Breast epithelium (tissue), 3 donors: ENCODE measurements at regions not wholly inside any gene's neighbourhood (a gene's known extent, or its start where the extent isn't known, plus 50 kb on each side); places are given as distances from the start of the nearest gene placed in this dataset.

Experiments
- CTCF ChIP-seq, 3 donors: fragments of 450-650 bp; IDR thresholded peaks; one replicate each; pipeline ENCODE4 v1.5.1; 2016 to 2017; ENCODE audit warnings: antibody characterized with exemption in 3 of 3, mild to moderate bottlenecking in 3 of 3, moderate library complexity in 3 of 3
- POLR2A ChIP-seq: fragments of 450-650 bp; IDR thresholded peaks from one replicate; pipeline ENCODE4 v1.6.1; 2016; ENCODE audit warnings: antibody characterized with exemption, mild to moderate bottlenecking, moderate library complexity
- POLR2AphosphoS5 ChIP-seq, 3 donors: sonication (generic); formaldehyde crosslinking; IDR thresholded peaks; one replicate each; pipeline ENCODE4 v1.6.1; 2017; ENCODE audit warnings: antibody characterized with exemption in 3 of 3

DNA sequence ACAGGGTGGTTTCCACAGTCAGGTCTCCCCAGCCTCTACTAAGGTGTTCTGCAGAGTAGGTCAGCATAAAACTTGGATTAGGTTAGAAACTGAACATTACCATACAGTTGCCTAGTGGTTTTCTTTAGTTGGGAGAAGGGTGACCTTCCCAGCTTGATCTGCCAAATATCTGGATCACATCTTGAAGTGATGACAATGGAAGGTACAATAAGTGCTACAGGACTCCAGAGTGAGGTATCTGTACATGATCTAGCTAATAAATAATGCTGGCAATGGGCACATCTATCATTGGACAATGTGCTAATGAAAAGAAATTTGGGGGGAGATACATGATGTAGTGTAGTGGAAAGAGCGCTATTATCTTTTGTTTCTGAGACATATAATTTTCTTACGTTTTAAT lies 54.6 kb upstream of the ACVR1 start:
- TF ChIP-seq CTCF (IDR thresholded peaks at IDR 0.05): no peak
- no peak for TF ChIP-seq POLR2A
- no peak for TF ChIP-seq POLR2AphosphoS5 (IDR thresholded peaks at IDR 0.05)
